HL-60 (cell line): ENCODE measurements at regions not wholly inside any gene's neighbourhood (a gene's known extent, or its start where the extent isn't known, plus 50 kb on each side); places are given as distances from the start of the nearest gene placed in this dataset.

Experiments
- CTCF ChIP-seq: IDR thresholded peaks from one replicate; pipeline ENCODE4 v1.5.1; 2011; ENCODE audit warnings: low read length, control low read depth, inconsistent platforms; ENCODE audit not compliant: insufficient read depth
- GABPA ChIP-seq: IDR thresholded peaks from 2 replicates; pipeline ENCODE4 v1.6.1; 2012; ENCODE audit warnings: low read depth
- POLR2AphosphoS5 ChIP-seq: IDR thresholded peaks from 2 replicates; pipeline ENCODE4 v1.6.1; 2012; ENCODE audit warnings: low read depth

- TF ChIP-seq CTCF (no peak), POLR2AphosphoS5 (no peak), GABPA (no peak)
Observed at GRCh38 chr3:94472511-94472910, 409.6 kb downstream of the NSUN3 start.
